ENCODE measurements at regions not wholly inside any gene's neighbourhood (a gene's known extent, or its start where the extent isn't known, plus 50 kb on each side); places are given as distances from the start of the nearest gene placed in this dataset.

GRCh38 chr11:109506115-109506514 lies 84.1 kb downstream of the C11orf87 start:
- no peaks in the 10 kb centered on the region for H3K4me1 ChIP-seq (ENCODE audit: insufficient read depth, low read length)
- H3K36me3 ChIP-seq (ENCODE audit: insufficient read depth, low read length), result no peaks in the 10 kb centered on the region
- TF ChIP-seq EZH2 (IDR thresholded peaks at IDR 0.05; ENCODE audit: insufficient read depth, low read length) (no peak), CTCF (IDR thresholded peaks at IDR 0.05; ENCODE audit: insufficient read depth, low read depth, low read length) (no peak)
- Mint-ChIP-seq H3K27me3 (ENCODE audit: low read depth, unreplicated experiment) (no peaks in the 10 kb centered on the region), H3K9me3 (ENCODE audit: unreplicated experiment) (no peaks in the 10 kb centered on the region), H3K4me3 (ENCODE audit: unreplicated experiment) (no peak overlapping the region), H3K27ac (ENCODE audit: unreplicated experiment) (no peak overlapping the region), H3K4me1 (ENCODE audit: low read depth, unreplicated experiment) (no peaks in the 10 kb centered on the region), H3K36me3 (ENCODE audit: low read depth, unreplicated experiment) (no peaks in the 10 kb centered on the region)
- H3K9ac ChIP-seq (ENCODE audit: low read length), result no peak overlapping the region
- no peaks in the 10 kb centered on the region for H3K79me2 ChIP-seq (ENCODE audit: insufficient read depth, low read length)
- no peak overlapping the region for H3K4me3 ChIP-seq (ENCODE audit: insufficient read depth, low read depth, low read length)
- H4K20me1 ChIP-seq (ENCODE audit: insufficient read depth, low read length), result no peaks in the 10 kb centered on the region
- DNase-seq (ENCODE audit: low read depth) (no peak), FAIRE-seq (no peak)
- H3K9me3 ChIP-seq (ENCODE audit: insufficient read depth, low read depth, low read length), result no peaks in the 10 kb centered on the region
- H3K27me3 ChIP-seq (ENCODE audit: insufficient read depth, low read length), result no peaks in the 10 kb centered on the region
- H2AFZ ChIP-seq (ENCODE audit: low read depth, low read length), result no peak overlapping the region
- no peak overlapping the region for H3K27ac ChIP-seq (ENCODE audit: low read depth, low read length)
- H3K4me2 ChIP-seq (ENCODE audit: low read length), result no peak overlapping the region

- FAIRE-seq (no peak), DNase-seq (ENCODE audit: low read depth) (no peak)
- no peaks in the 10 kb centered on the region for H3K4me1 ChIP-seq (ENCODE audit: insufficient read depth, low read length)
- H4K20me1 ChIP-seq (ENCODE audit: insufficient read depth, low read length), result no peaks in the 10 kb centered on the region
- H3K4me2 ChIP-seq (ENCODE audit: low read length), result no peak overlapping the region
- Mint-ChIP-seq H3K27ac (ENCODE audit: unreplicated experiment) (no peak overlapping the region), H3K36me3 (ENCODE audit: low read depth, unreplicated experiment) (no peaks in the 10 kb centered on the region), H3K4me3 (ENCODE audit: unreplicated experiment) (no peak overlapping the region), H3K4me1 (ENCODE audit: low read depth, unreplicated experiment) (no peaks in the 10 kb centered on the region), H3K9me3 (ENCODE audit: unreplicated experiment) (no peaks in the 10 kb centered on the region), H3K27me3 (ENCODE audit: low read depth, unreplicated experiment) (no peaks in the 10 kb centered on the region)
- H3K9me3 ChIP-seq (ENCODE audit: insufficient read depth, low read depth, low read length), result no peaks in the 10 kb centered on the region
- no peak overlapping the region for H3K4me3 ChIP-seq (ENCODE audit: insufficient read depth, low read depth, low read length)
- no peak overlapping the region for H3K27ac ChIP-seq (ENCODE audit: low read depth, low read length)
- no peaks in the 10 kb centered on the region for H3K27me3 ChIP-seq (ENCODE audit: insufficient read depth, low read length)
- no peak overlapping the region for H3K9ac ChIP-seq (ENCODE audit: low read length)
- H3K79me2 ChIP-seq (ENCODE audit: insufficient read depth, low read length), result no peaks in the 10 kb centered on the region
- TF ChIP-seq CTCF (IDR thresholded peaks at IDR 0.05; ENCODE audit: insufficient read depth, low read depth, low read length) (no peak), EZH2 (IDR thresholded peaks at IDR 0.05; ENCODE audit: insufficient read depth, low read length) (no peak)
- no peaks in the 10 kb centered on the region for H3K36me3 ChIP-seq (ENCODE audit: insufficient read depth, low read length)
- no peak overlapping the region for H2AFZ ChIP-seq (ENCODE audit: low read depth, low read length)
These were observed 85.3 kb downstream of the C11orf87 start for GRCh38 chr11:109507331-109507730.

GRCh38 chr11:109507836-109508561 lies 86.0 kb downstream of the C11orf87 start:
- H3K27ac Mint-ChIP-seq (ENCODE audit: unreplicated experiment), result no peak overlapping the region
- H3K4me1 ChIP-seq (ENCODE audit: insufficient read depth, low read length), result no peaks in the 10 kb centered on the region
- H3K27me3 Mint-ChIP-seq (ENCODE audit: low read depth, unreplicated experiment), result no peaks in the 10 kb centered on the region
- H3K79me2 ChIP-seq (ENCODE audit: insufficient read depth, low read length), result no peaks in the 10 kb centered on the region
- no peak overlapping the region for H3K4me3 ChIP-seq (ENCODE audit: insufficient read depth, low read depth, low read length)
- H3K36me3 ChIP-seq (ENCODE audit: insufficient read depth, low read length), result no peaks in the 10 kb centered on the region
- H3K9me3 Mint-ChIP-seq (ENCODE audit: unreplicated experiment), result no peaks in the 10 kb centered on the region
- no peaks in the 10 kb centered on the region for H3K4me1 Mint-ChIP-seq (ENCODE audit: low read depth, unreplicated experiment)
- TF ChIP-seq CTCF (IDR thresholded peaks at IDR 0.05; ENCODE audit: insufficient read depth, low read depth, low read length) (no peak), EZH2 (IDR thresholded peaks at IDR 0.05; ENCODE audit: insufficient read depth, low read length) (no peak)
- H3K36me3 Mint-ChIP-seq (ENCODE audit: low read depth, unreplicated experiment), result no peaks in the 10 kb centered on the region
- DNase-seq (ENCODE audit: low read depth) (no peak), FAIRE-seq (no peak)
- no peaks in the 10 kb centered on the region for H3K9me3 ChIP-seq (ENCODE audit: insufficient read depth, low read depth, low read length)
- H3K9ac ChIP-seq (ENCODE audit: low read length), result no peak overlapping the region
- H3K4me2 ChIP-seq (ENCODE audit: low read length), result no peak overlapping the region
- H3K27me3 ChIP-seq (ENCODE audit: insufficient read depth, low read length), result no peaks in the 10 kb centered on the region
- H3K27ac ChIP-seq (ENCODE audit: low read depth, low read length), result no peak overlapping the region
- H3K4me3 Mint-ChIP-seq (ENCODE audit: unreplicated experiment), result no peak overlapping the region
- no peaks in the 10 kb centered on the region for H4K20me1 ChIP-seq (ENCODE audit: insufficient read depth, low read length)
- H2AFZ ChIP-seq (ENCODE audit: low read depth, low read length), result no peak overlapping the region
